ENCODE measurements at regions not wholly inside any gene's neighbourhood (a gene's known extent, or its start where the extent isn't known, plus 50 kb on each side); places are given as distances from the start of the nearest gene placed in this dataset.

GRCh38 chr5:41638685-41639084 is 128.3 kb upstream of the PLCXD3 start:
- FAIRE-seq (no peak), DNase-seq (no peak)
- TF ChIP-seq CTCF (IDR thresholded peaks at IDR 0.05; ENCODE audit: borderline replicate concordance, extremely low read depth, insufficient read depth), result no peak
- Histone ChIP-seq H3K9me3 (ENCODE audit: control insufficient read depth in 2 of 3, insufficient read depth in 1 of 3, low read length in 3 of 3) (no peaks in the 10 kb centered on the region), H3K9ac (ENCODE audit: low read length in 3 of 3) (no peak overlapping the region), H3K27ac (ENCODE audit: low read depth in 2 of 2, low read length in 2 of 2) (no peak overlapping the region), H3K36me3 (ENCODE audit: control insufficient read depth in 2 of 3, insufficient read depth in 3 of 3, low read length in 3 of 3) (no peaks in the 10 kb centered on the region), H3K4me3 (ENCODE audit: low read length in 3 of 3) (no peak overlapping the region), H3K27me3 (ENCODE audit: control insufficient read depth, insufficient read depth, low read length) (no peaks in the 10 kb centered on the region), H3K4me1 (ENCODE audit: control insufficient read depth in 2 of 3, insufficient read depth in 2 of 3, low read depth in 1 of 3, low read length in 3 of 3) (no peaks in the 10 kb centered on the region)
- intact Hi-C loops (cut with DNase I), result no loop called here

- FAIRE-seq (no peak), DNase-seq (no peak)
- H3K27me3 ChIP-seq (ENCODE audit: control insufficient read depth, insufficient read depth, low read length), result no peaks in the 10 kb centered on the region
- H3K9ac ChIP-seq (ENCODE audit: low read length in 3 of 3), result no peak overlapping the region
- H3K27ac ChIP-seq (ENCODE audit: low read depth in 2 of 2, low read length in 2 of 2), result no peak overlapping the region
- intact Hi-C loops (cut with DNase I), result no loop called here
- no peak for TF ChIP-seq CTCF (IDR thresholded peaks at IDR 0.05; ENCODE audit: borderline replicate concordance, extremely low read depth, insufficient read depth)
- H3K36me3 ChIP-seq (ENCODE audit: control insufficient read depth in 2 of 3, insufficient read depth in 3 of 3, low read length in 3 of 3), result no peaks in the 10 kb centered on the region
- H3K4me1 ChIP-seq (ENCODE audit: control insufficient read depth in 2 of 3, insufficient read depth in 2 of 3, low read depth in 1 of 3, low read length in 3 of 3), result no peaks in the 10 kb centered on the region
- no peak overlapping the region for H3K4me3 ChIP-seq (ENCODE audit: low read length in 3 of 3)
- no peaks in the 10 kb centered on the region for H3K9me3 ChIP-seq (ENCODE audit: control insufficient read depth in 2 of 3, insufficient read depth in 1 of 3, low read length in 3 of 3)
These were observed 127.5 kb upstream of the PLCXD3 start for GRCh38 chr5:41637869-41638268.

GRCh38 chr5:41637424-41637823 is 127.0 kb upstream of the PLCXD3 start:
- Histone ChIP-seq H3K36me3 (ENCODE audit: control insufficient read depth in 2 of 3, insufficient read depth in 3 of 3, low read length in 3 of 3) (no peaks in the 10 kb centered on the region), H3K9me3 (ENCODE audit: control insufficient read depth in 2 of 3, insufficient read depth in 1 of 3, low read length in 3 of 3) (no peaks in the 10 kb centered on the region), H3K27ac (ENCODE audit: low read depth in 2 of 2, low read length in 2 of 2) (no peak overlapping the region), H3K4me1 (ENCODE audit: control insufficient read depth in 2 of 3, insufficient read depth in 2 of 3, low read depth in 1 of 3, low read length in 3 of 3) (no peaks in the 10 kb centered on the region), H3K4me3 (ENCODE audit: low read length in 3 of 3) (no peak overlapping the region), H3K9ac (ENCODE audit: low read length in 3 of 3) (no peak overlapping the region), H3K27me3 (ENCODE audit: control insufficient read depth, insufficient read depth, low read length) (no peaks in the 10 kb centered on the region)
- peak in 1 of 5 donors; percentile 42 for DNase-seq
- no peak for TF ChIP-seq CTCF (IDR thresholded peaks at IDR 0.05; ENCODE audit: borderline replicate concordance, extremely low read depth, insufficient read depth)
- no peak for FAIRE-seq
- intact Hi-C loops (cut with DNase I), result no loop called here

DNA sequence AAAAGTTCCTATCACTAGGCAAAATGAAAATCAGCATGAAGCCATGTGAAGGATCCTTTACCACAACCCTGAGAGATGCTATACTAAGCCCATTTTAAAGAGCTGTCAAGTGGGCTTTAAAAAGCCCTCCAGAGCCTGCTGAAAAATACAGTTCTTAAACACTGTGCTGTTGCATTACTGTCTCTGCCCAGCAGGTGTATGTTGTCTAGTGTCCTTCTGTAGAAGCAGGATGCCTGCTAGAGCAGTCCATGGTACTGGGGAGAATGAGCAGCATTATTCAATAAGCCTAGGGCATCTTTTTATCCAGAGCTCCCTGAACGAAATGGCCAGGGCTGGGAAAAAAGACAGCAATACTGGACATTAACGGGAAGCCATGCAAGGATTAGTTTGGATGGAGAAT is 126.2 kb upstream of the PLCXD3 start:
- Histone ChIP-seq H3K4me3 (ENCODE audit: low read length in 3 of 3) (no peak overlapping the region), H3K9me3 (ENCODE audit: control insufficient read depth in 2 of 3, insufficient read depth in 1 of 3, low read length in 3 of 3) (no peaks in the 10 kb centered on the region), H3K27me3 (ENCODE audit: control insufficient read depth, insufficient read depth, low read length) (no peaks in the 10 kb centered on the region), H3K36me3 (ENCODE audit: control insufficient read depth in 2 of 3, insufficient read depth in 3 of 3, low read length in 3 of 3) (no peaks in the 10 kb centered on the region), H3K27ac (ENCODE audit: low read depth in 2 of 2, low read length in 2 of 2) (no peak overlapping the region), H3K9ac (ENCODE audit: low read length in 3 of 3) (no peak overlapping the region), H3K4me1 (ENCODE audit: control insufficient read depth in 2 of 3, insufficient read depth in 2 of 3, low read depth in 1 of 3, low read length in 3 of 3) (no peaks in the 10 kb centered on the region)
- no peak for TF ChIP-seq CTCF (IDR thresholded peaks at IDR 0.05; ENCODE audit: borderline replicate concordance, extremely low read depth, insufficient read depth)
- peak in 2 of 5 donors; percentile 9 to 18 for DNase-seq
- intact Hi-C loops (cut with DNase I), result no loop called here
- FAIRE-seq, result no peak
